ENCODE measurements at regions not wholly inside any gene's neighbourhood (a gene's known extent, or its start where the extent isn't known, plus 50 kb on each side); places are given as distances from the start of the nearest gene placed in this dataset.
"Not testable (repeated sequence)": the region's sequence is repeated elsewhere in the genome, so short reads cannot be mapped to it uniquely, and the experiment has no call there.

DNA sequence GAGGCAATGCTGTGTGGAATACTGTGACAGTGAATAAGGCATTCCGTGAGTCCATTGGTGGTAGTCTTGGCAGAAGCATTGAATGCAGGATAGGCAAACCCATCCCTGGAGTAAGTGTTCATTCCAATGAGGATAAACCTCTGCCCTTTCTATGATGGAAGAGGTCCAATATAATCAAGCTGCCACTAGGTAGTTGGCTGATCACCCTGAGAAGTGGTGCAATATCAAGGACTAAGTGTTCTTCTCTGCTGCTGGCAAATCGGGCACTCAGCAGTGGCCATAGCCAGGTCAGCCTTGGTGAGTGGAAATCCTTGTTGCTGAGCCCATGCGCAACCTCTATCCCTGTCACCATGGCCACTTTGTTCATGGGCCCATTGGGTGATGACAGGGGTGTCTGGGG is 70.1 kb downstream of the FBXO4 start:
- Mint-ChIP-seq H3K27ac (no peak overlapping the region), H3K9me3 (no peaks in the 10 kb centered on the region), H3K4me3 (no peak overlapping the region), H3K27me3 (peaks cover 10% of the 10 kb centered on the region), H3K36me3 (ENCODE audit: low read depth) (no peaks in the 10 kb centered on the region), H3K4me1 (no peaks in the 10 kb centered on the region)
- ATAC-seq (replicated peaks), result no peak

DNA sequence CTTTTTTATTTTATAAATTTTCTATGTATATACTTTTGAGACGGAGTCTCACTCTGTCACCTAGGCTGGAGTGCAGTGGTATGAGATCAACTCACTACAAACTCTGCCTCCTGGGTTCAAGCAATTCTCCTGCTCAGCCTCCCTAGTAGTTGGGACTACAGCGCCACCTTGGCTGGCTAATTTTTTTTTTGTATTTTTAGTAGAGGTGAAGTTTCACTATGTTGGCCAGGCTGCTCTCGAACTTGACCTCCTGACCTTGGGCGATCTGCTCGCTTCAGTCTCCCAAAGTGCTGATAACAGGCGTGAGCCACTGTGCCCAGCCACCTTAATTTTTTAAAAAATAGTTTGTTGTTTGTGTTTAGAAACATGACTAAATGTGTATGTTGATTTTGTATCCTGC is 76.6 kb downstream of the FBXO4 start:
- Mint-ChIP-seq H3K4me3 (no peak overlapping the region), H3K27ac (no peak overlapping the region), H3K4me1 (no peaks in the 10 kb centered on the region), H3K9me3 (no peaks in the 10 kb centered on the region), H3K27me3 (no peaks in the 10 kb centered on the region), H3K36me3 (ENCODE audit: low read depth) (no peaks in the 10 kb centered on the region)
- ATAC-seq (replicated peaks), result no peak

GRCh38 chr5:42003852-42004251 is 78.8 kb downstream of the FBXO4 start:
- H3K27me3 Mint-ChIP-seq; H3K4me1 Mint-ChIP-seq; H3K4me3 Mint-ChIP-seq; ATAC-seq (replicated peaks); H3K36me3 Mint-ChIP-seq (ENCODE audit: low read depth); H3K9me3 Mint-ChIP-seq; H3K27ac Mint-ChIP-seq: not testable (repeated sequence)

DNA sequence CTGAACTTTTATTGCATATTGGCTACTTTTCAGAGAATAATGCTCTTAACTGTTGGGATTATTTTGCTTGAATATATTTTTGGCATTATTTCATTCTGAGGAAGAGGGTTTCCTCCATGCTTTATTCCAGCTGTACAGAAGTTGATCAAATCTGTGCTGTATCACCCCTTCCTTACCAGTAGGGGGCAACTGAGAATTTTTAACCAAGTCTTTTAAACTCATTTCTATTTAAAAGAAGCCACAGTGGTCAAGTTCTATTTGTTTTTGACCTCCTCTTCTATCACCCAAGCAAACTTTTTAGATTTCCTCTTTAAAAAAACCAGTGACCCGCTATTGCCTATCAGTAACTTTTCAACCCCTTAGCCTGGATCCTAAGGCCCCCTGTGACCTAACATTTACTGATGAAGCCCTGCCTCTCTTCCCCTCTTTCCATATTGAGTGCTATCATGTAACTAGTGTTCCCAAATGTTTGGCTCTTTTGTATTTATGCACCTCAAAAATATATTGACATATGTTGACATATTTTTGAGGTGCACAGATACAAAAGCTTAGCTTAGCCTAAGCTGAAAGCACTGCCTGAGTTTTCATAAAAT is 80.6 kb downstream of the FBXO4 start:
- no peaks in the 10 kb centered on the region for H3K4me1 Mint-ChIP-seq
- H3K4me3 Mint-ChIP-seq, result no peak overlapping the region
- no peak for ATAC-seq (replicated peaks)
- H3K27me3 Mint-ChIP-seq, result no peaks in the 10 kb centered on the region
- no peaks in the 10 kb centered on the region for H3K9me3 Mint-ChIP-seq
- no peak overlapping the region for H3K27ac Mint-ChIP-seq
- H3K36me3 Mint-ChIP-seq (ENCODE audit: low read depth), result no peaks in the 10 kb centered on the region

DNA sequence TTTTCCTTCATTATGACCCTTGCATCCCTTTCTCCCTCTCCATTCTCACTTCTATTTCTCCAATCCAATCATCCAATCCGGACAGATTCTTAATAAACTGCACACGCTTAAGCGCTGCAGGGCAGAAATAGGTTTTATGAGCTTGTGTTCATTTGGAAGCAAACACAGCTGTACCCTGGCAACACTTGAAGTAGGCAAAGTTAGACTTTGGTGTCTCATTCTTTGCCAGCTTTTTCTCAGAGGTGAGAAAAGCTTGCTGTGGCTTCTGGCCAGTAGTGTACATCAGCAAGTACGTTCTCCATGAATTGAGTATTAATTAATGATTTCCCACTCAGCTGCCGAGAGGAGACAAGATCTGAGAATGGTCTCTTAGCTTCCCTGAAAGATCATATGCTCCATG is 88.5 kb downstream of the FBXO4 start:
- no peaks in the 10 kb centered on the region for H3K9me3 Mint-ChIP-seq
- no peak overlapping the region for H3K4me3 Mint-ChIP-seq
- H3K27me3 Mint-ChIP-seq, result peaks cover 17% of the 10 kb centered on the region
- no peaks in the 10 kb centered on the region for H3K36me3 Mint-ChIP-seq (ENCODE audit: low read depth)
- no peaks in the 10 kb centered on the region for H3K4me1 Mint-ChIP-seq
- H3K27ac Mint-ChIP-seq, result no peak overlapping the region
- no peak for ATAC-seq (replicated peaks)

DNA sequence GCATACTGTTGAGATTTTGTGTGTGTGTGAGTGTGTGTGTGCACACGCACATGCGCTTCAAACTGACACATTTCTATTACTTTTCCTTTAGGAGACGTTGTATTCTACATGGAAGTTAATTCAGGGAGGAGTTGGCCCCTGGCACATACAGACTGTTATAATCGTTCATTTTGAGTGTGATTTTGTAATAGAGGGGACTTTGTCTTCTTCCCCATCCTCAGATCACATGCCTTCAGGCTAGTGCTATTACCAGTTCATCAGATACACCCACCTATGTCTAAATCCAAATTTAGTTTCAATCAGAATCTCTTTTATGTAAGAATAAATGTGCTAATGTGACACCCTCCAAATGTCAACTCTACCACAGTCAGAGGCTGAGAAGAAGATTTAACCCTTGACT is 90.2 kb downstream of the FBXO4 start:
- no peak overlapping the region for H3K4me3 Mint-ChIP-seq
- H3K36me3 Mint-ChIP-seq (ENCODE audit: low read depth), result no peaks in the 10 kb centered on the region
- H3K4me1 Mint-ChIP-seq, result no peaks in the 10 kb centered on the region
- H3K27ac Mint-ChIP-seq, result no peak overlapping the region
- no peak for ATAC-seq (replicated peaks)
- H3K27me3 Mint-ChIP-seq, result peaks cover 17% of the 10 kb centered on the region
- no peaks in the 10 kb centered on the region for H3K9me3 Mint-ChIP-seq

DNA sequence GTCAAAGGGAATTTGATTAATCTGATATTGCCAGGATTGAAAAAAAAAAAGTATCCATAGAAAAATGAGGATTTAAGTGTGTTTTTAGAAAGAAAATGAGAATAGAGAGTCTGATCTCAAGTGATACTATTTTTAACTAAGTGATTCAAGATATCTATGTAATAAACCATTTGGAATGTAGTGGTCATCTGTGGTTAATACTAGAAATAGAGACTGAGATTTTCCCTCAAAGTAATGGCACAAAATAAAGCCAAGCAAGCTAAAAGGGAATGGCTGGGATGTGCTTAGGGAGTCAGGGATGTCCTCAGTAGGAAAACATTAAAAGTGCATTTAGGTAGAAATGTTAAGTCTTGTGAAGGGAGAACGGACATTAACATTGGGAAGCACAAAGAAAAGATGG is 90.6 kb downstream of the FBXO4 start:
- H3K9me3 Mint-ChIP-seq, result no peaks in the 10 kb centered on the region
- H3K27ac Mint-ChIP-seq, result no peak overlapping the region
- peaks cover 17% of the 10 kb centered on the region for H3K27me3 Mint-ChIP-seq
- H3K36me3 Mint-ChIP-seq (ENCODE audit: low read depth), result no peaks in the 10 kb centered on the region
- H3K4me1 Mint-ChIP-seq, result no peaks in the 10 kb centered on the region
- no peak overlapping the region for H3K4me3 Mint-ChIP-seq
- no peak for ATAC-seq (replicated peaks)

GRCh38 chr5:42020788-42021530 is 95.9 kb downstream of the FBXO4 start:
- H3K36me3 Mint-ChIP-seq (ENCODE audit: low read depth), result no peaks in the 10 kb centered on the region
- no peak overlapping the region for H3K27ac Mint-ChIP-seq
- H3K9me3 Mint-ChIP-seq, result peaks cover 6% of the 10 kb centered on the region
- H3K4me1 Mint-ChIP-seq, result no peaks in the 10 kb centered on the region
- no peak for ATAC-seq (replicated peaks)
- H3K4me3 Mint-ChIP-seq, result no peak overlapping the region
- H3K27me3 Mint-ChIP-seq, result peaks cover 21% of the 10 kb centered on the region

- Mint-ChIP-seq H3K27me3 (peaks cover 28% of the 10 kb centered on the region), H3K27ac (no peak overlapping the region), H3K4me3 (no peak overlapping the region), H3K36me3 (ENCODE audit: low read depth) (no peaks in the 10 kb centered on the region), H3K4me1 (no peaks in the 10 kb centered on the region), H3K9me3 (peaks cover 6% of the 10 kb centered on the region)
- no peak for ATAC-seq (replicated peaks)
Observed at GRCh38 chr5:42021923-42022322, 96.8 kb downstream of the FBXO4 start.

DNA sequence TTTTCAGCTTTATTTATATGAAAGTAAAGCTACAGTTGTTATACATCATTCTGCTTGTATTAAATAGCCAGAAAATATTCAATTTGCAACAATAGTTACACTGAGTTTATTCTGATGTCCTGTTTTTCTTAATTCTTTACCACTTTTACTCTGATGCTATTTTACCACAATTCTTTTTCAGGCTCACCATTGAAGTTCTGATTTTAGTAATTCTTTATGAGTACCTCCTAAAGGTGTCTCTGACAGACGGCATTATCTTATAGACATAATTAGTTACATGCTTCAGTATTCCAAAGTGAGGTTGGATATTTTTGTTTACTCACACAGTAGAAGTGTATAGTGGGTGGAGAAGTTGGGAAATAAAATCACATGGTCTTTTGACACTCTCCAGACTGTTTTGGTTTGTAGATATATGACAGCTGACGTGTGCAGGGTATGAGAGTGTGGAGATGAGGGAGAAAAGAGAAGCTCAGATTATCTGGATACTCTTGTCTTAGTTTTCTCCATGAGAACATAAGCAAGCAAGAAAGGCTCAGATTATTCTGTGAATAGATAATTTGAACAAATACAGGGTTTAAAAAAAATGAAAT is 97.4 kb downstream of the FBXO4 start:
- Mint-ChIP-seq H3K36me3 (ENCODE audit: low read depth) (no peaks in the 10 kb centered on the region), H3K4me1 (no peaks in the 10 kb centered on the region), H3K27ac (no peak overlapping the region), H3K27me3 (peaks cover 31% of the 10 kb centered on the region), H3K9me3 (peaks cover 6% of the 10 kb centered on the region), H3K4me3 (no peak overlapping the region)
- ATAC-seq (replicated peaks), result no peak

- H3K36me3 Mint-ChIP-seq (ENCODE audit: low read depth), result no peaks in the 10 kb centered on the region
- H3K4me3 Mint-ChIP-seq, result no peak overlapping the region
- no peak for ATAC-seq (replicated peaks)
- no peaks in the 10 kb centered on the region for H3K4me1 Mint-ChIP-seq
- H3K9me3 Mint-ChIP-seq, result peaks cover 6% of the 10 kb centered on the region
- peaks cover 42% of the 10 kb centered on the region for H3K27me3 Mint-ChIP-seq
- H3K27ac Mint-ChIP-seq, result no peak overlapping the region
Observed at GRCh38 chr5:42026446-42026845, 101.4 kb downstream of the FBXO4 start.

DNA sequence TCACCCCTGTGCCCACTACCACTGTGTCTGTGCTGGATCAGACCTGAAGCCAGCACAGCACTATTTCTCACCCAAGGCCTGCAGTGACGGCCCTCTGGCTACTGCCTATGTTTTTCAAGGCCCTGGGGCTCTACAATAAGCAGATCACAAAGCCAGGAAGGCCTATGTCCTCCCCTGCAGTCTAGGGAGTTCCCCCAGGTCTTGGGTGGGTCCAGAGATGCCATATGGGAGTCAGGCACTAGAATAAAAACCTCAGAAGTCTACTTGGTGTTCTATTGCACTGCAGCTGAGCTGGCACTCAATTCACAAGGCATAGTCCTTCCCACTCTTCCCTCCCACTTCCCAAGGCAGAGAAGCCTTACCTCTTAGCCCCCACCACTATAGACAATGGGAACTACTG is 107.1 kb downstream of the FBXO4 start:
- Mint-ChIP-seq H3K36me3 (ENCODE audit: low read depth) (no peaks in the 10 kb centered on the region), H3K4me1 (no peaks in the 10 kb centered on the region), H3K9me3 (no peaks in the 10 kb centered on the region), H3K4me3 (no peak overlapping the region), H3K27me3 (peaks cover 42% of the 10 kb centered on the region), H3K27ac (no peak overlapping the region)
- no peak for ATAC-seq (replicated peaks)

DNA sequence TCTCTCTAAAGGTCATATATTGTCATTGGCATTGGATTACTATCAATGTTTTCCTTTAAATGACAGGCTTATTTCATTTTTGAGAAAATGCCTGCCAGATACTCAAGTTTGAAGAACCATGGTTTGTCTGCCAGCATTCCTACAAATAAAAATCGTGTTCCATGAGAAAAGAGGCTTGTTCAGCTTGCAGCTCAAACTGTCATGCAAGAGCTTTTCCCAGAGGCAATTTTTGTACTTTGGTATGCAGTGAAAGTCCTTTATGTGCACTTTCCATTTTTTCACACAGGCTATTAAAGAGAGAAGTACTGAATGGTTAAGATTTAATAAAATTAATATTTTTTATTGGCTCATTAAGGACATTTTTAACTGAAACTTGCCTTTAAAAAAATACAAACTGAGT is 110.4 kb downstream of the FBXO4 start:
- ATAC-seq (replicated peaks), result no peak
- Mint-ChIP-seq H3K4me3 (no peak overlapping the region), H3K4me1 (no peaks in the 10 kb centered on the region), H3K27me3 (peaks cover 38% of the 10 kb centered on the region), H3K36me3 (ENCODE audit: low read depth) (no peaks in the 10 kb centered on the region), H3K9me3 (no peaks in the 10 kb centered on the region), H3K27ac (no peak overlapping the region)

DNA sequence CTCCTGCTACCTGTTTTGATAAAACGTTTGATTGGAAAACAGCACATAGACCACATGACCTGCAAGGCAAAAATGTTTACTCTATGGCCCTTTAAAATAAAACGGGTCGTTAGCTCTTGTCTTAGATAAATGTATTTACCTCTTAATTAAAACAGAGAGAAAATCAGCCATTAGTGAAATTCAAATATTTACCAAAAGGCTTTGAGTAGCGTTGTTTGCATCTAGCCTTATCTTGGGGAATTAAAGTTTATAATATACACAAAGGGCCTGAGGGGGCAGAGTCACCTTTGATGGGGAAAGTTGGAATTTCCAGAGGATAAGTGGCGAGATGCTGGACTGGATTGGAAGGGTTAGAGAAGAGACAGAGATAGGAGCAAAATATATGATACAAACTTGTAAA is 111.3 kb downstream of the FBXO4 start:
- Mint-ChIP-seq H3K36me3 (ENCODE audit: low read depth) (no peaks in the 10 kb centered on the region), H3K27ac (no peak overlapping the region), H3K27me3 (peaks cover 38% of the 10 kb centered on the region), H3K4me3 (no peak overlapping the region), H3K4me1 (no peaks in the 10 kb centered on the region), H3K9me3 (no peaks in the 10 kb centered on the region)
- no peak for ATAC-seq (replicated peaks)

GRCh38 chr5:42037379-42037932 is 112.4 kb downstream of the FBXO4 start:
- no peak for ATAC-seq (replicated peaks)
- Mint-ChIP-seq H3K27ac (no peak overlapping the region), H3K4me1 (no peaks in the 10 kb centered on the region), H3K9me3 (no peaks in the 10 kb centered on the region), H3K27me3 (peaks cover 35% of the 10 kb centered on the region), H3K4me3 (no peak overlapping the region), H3K36me3 (ENCODE audit: low read depth) (no peaks in the 10 kb centered on the region)

Measured in activated T-helper 17 cell treated with anti-CD3 and anti-CD28 coated beads, Interleukin-2, amount 50 U/mL, for 72 hours (primary cell).